ENCODE measurements at regions not wholly inside any gene's neighbourhood (a gene's known extent, or its start where the extent isn't known, plus 50 kb on each side); places are given as distances from the start of the nearest gene placed in this dataset.

- no peak for TF ChIP-seq POLR2A (IDR thresholded peaks at IDR 0.05)
- no peak for TF ChIP-seq CTCF (IDR thresholded peaks at IDR 0.05)
Measured at GRCh38 chr9:135030566-135031226, 56.8 kb upstream of the OLFM1 start.
